Transverse colon (tissue), 3 donors: ENCODE measurements at regions not wholly inside any gene's neighbourhood (a gene's known extent, or its start where the extent isn't known, plus 50 kb on each side); places are given as distances from the start of the nearest gene placed in this dataset.

Source experiments
- CTCF ChIP-seq, 5 experiments: fragments of 200-600 bp in 3 of 5; fragments of 450-650 bp in 2 of 5; sonication (generic) in 3 of 5; IDR thresholded peaks; 1 replicate in 2 of 5; 2 replicates in 3 of 5; pipeline ENCODE4 v1.5.1; 2016 to 2017; ENCODE audit warnings: antibody characterized with exemption in 5 of 5, inconsistent platforms in 3 of 5, mild to moderate bottlenecking in 2 of 5, moderate library complexity in 1 of 5
- POLR2A ChIP-seq: fragments of 450-650 bp; IDR thresholded peaks from one replicate; pipeline ENCODE4 v1.6.1; 2016; ENCODE audit warnings: antibody characterized with exemption, mild to moderate bottlenecking, moderate library complexity

- TF ChIP-seq POLR2A: no peak
- no peak for TF ChIP-seq CTCF (IDR thresholded peaks at IDR 0.05)
Observed at GRCh38 chr1:168408884-168409283, 128.2 kb downstream of the TBX19 start.
